OCI-M1 (cell line): ENCODE measurements at regions not wholly inside any gene's neighbourhood (a gene's known extent, or its start where the extent isn't known, plus 50 kb on each side); places are given as distances from the start of the nearest gene placed in this dataset.

Experiments
- DNase-seq: peaks from one replicate; lab custom pipeline; 2025; lab: John Stamatoyannopoulos, UW

DNA sequence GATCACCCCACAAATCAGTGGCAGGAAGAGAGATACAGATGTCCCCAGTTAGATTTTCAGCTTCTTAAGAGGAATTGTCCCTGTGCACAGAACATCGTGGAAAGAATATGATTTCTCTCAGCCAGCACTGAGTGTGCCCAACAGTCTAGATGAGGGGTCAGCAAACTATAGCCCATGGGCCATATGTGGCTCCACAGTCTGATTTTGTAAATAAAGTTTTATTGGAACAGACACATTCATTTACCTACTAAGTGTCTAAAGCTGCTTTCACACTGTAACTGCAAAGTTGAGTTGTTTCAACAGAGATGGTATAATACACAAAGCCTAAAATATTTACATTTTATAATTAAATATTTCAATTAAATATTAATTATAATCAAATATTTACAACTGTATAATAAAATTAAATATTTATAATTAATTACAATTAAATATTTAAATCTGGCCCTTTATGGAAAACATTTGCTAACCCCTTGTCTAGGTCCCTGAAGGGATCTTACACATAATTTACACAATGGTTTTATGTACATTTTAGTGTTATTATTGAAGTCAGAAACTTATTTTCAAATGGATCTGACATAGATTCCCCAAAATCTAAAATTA, 407.6 kb downstream of the PTPRU start:
- no peak for DNase-seq

DNA sequence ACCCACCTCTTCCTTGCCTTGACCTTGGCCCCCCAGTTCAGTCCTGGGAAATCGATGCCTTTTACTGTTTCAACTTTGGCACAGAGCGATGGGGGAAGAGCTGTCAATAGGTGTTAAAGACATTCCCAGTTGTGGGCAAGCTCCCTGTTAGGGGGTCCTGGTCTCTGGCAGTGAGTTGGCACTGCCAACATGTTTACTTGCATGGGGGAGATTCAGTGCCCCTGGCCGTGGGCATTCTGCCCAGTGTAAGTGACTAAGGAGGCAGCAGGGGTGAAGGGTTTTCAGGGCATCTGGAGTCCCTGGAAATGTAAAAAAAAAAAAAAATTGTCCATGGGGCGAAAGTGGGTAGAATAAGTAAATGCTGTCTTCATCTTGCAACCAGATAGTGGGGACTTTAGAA, 407.0 kb downstream of the PTPRU start:
- DNase-seq = no peak

DNA sequence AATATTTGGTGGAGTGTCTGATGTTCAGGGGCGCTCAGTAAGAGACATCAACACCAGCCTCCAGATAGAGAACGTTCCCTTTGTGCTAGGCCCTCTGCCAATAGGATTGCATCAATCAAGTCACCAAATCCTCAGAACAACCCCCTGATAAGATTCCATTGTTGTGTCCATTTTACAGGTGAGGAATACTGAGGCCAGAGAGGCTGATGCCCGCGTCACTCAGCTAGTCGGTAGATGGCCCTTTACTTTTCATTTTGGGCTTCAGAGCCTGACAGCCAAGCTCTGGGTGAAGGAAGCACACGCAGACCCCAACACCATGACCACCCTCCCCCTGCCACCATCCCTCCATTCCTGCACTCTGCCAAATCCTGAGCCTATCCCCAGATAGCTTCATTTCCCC, 406.2 kb downstream of the PTPRU start:
- no peak for DNase-seq

DNA sequence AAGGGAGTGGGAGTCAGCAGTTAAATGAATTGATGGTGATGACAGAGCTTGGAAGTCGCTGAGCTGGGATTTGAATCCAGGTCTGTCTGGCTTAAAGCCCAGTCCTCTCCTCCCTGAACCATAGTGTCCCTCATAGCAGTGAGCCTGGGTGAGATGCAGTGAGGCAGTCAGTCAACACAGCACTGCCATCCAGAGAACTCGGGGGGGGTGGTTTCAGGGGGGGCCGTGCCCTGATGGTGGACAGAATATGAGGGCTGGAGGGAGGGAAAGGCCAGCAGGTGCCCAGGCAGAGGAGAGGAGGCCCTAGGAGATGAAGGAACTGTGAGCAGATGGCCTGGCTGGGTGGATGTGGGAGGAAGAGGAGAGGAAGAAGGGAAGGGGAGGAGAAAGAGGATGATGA, 405.6 kb downstream of the PTPRU start:
- no peak for DNase-seq

DNA sequence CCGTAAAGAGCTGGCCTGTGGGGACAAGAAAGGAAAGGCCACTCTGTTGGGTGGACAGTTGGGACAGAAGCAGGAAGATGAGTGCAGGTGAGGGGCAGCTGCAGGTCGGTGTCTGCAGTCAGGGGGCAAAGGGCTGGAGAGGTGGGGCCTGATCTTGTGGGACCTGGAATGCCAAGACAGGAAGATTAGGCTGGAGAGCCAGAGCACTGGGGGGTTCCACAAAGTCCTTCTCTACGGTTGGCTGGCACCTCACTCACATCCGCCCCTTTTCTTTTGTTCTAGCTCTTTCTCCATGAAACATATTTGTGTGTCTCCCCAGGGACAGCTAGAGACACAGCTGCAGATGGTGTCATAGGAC, 404.1 kb downstream of the PTPRU start:
- DNase-seq = no peak

DNA sequence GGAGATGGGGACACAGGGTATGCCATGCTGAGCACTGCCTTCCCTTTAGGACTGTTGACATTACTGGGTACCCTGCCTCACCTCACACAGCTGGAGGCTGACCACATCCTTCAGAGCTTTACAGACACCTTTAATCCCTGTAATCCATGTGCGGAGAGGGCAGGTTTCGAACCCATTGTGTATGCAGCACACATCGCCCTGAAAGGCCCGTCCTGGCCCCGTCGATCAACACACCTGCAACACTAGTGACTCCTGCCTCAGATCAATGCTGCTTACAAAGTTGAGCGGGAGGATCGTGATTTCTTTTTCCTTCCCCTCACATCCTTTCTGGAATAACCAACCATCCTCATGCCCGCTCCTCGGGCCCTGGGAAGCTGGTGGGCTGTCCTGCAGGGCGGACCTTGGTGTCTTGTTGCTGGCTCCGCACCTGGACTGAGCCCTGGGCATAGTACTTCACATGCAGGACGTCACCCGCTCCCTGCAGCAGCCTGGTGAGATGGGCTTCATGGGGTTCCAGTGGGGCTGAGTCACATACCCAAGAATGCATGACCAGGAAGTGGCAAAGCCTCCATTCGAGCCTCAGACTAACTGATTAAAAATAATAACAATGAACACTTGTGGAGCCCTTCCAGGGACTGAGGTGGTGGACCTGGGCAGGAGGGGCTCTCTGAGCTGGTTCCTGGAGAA, 403.6 kb downstream of the PTPRU start:
- DNase-seq = no peak

DNA sequence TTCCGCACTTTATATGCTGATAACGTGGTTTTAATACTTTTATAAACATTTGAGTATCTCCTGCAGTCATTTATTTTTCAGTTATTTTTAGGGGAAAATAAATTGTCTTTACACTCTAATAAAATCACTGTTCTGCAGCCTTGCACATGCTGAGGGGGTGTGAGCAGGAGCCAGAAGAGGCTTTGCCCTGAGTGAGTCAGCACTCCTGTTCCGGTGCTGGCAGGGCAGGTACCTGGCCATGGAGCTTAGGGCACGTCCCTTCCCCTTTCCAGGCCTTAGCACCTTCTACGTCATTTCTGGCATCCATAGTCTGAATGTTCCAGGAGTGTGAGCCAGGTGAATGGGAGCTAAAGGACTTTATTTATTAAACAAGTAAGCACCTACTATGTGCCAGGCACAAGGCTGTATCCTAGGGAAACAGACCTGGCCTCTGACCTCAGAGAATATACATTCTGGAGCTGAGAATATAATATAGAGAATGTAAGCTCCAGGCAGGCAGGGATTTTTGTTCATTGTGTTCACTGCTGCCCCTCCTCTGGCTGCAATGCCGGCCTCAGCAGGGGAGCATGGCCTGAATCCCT, 402.9 kb downstream of the PTPRU start:
- no peak for DNase-seq

DNA sequence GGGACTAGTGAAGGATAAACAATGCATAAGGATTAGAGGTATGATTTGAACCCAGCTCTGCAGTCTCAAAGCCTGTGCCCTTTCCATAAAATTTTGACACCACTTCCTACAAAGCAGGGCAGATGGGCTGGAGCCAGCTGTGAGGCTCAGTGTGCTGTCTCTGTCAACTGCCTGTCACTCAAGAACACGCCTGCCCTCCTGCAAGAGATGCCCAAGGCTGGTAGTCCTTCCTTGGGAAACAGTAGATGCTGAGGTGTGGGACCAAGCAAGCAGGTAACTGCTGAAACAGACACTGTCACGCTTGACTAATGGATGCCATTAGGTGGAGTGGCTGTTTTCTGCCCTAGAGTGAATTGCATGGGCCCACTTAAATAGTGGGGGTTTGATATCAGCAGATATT, 402.0 kb downstream of the PTPRU start:
- no peak for DNase-seq

DNA sequence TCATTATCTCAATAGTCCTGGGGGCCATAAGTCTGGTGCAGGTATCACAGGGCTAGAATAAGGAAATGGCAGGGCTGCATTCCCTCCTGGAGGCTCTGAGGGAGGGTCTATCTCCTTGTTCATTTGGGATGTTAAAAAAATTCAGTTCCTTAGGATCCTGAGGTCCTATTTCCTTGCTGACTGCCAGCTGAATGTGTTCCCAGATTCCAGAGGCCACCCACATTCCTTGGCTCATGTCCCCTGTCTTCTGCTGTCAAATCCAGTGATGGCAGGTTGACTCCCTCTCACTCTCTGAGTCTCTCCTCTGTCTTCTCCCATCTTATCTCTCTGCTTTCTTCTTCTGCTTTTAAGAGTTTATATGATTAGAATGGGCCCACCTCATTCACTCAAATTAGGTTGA, 400.6 kb downstream of the PTPRU start:
- DNase-seq = no peak

DNA sequence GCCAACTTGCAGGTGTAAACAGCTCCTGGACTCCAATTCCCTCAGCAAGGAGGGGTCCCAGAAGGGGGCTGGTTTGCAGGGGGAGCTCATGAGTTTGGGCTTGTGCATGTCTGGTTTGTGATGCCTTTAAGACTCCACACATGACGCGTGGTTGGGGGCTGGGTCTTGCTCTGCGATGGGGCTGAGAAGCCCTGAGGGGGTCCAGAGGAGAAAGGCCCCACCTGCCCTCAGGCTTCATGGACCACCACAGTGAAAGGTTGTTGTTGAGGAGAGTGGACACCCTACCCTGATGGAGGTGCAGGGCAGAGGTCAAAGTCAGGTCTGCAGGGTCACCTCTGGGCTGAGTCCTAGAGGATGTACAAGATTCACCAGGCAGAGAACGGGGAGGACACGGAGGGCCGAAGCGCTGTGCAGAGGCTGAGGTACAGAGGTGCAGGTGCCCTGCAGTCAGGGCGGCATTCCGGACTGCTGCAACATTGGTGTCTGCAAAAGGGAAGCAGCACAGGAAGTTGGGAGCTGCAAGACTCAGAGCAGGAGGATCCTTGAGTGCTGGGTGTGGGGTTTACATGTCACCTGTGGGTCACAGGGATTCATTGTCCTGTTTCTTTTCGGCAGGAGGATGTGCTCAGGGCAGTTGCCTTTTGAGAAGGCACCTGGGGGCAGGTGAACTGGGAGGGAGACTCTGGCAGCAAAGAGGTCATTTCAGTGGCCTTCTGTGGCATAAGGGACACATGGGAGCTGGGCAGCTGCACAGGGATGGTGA, 399.4 kb downstream of the PTPRU start:
- DNase-seq = no peak

DNA sequence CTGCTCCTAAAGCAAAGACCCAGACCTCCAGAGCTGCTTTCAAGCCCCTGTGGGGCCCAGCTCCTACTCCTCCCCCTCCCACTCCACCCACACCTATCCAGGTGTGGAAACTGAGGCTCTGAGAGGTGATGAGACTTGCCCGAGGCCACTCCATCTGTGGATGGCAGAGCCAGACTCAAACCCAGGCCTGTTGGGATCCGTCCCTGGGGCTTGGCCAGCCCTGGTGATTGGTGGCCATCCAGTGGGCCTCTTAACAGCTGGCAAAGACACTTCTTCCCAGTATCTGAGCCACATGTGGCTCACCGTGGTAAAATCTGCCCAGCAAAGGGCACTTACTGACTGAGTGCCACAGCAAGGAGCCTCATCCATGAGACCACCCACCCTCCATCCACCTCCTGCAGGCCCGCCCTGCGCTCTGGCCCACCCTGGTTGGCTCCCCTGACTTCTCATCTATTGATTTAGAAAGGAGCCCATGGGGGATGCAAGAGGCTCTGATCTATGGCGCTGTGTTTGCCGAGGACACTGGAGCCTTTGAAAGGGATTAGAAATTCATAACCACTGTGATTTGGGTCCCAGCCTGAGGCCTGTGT, 398.5 kb downstream of the PTPRU start:
- DNase-seq = no peak

DNA sequence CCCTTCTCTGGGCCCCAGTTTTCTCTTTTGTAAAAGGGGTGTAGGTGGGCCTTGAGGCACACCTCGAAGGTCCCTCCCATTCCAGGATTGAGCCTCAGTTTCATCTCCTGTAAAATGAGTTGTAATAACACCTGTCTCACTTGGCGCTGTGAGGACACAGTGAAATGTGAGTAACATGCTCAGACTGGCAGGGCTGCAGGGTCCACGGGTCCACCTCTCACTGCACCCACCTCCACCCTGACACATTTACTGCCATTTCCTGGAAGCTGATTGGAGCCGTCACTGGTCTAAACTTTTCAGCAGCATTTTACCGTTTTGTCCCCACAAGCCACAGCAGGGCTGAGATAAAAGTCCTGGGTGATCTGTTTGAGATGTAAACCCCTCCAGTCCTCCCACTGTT, 398.0 kb downstream of the PTPRU start:
- DNase-seq = no peak

DNA sequence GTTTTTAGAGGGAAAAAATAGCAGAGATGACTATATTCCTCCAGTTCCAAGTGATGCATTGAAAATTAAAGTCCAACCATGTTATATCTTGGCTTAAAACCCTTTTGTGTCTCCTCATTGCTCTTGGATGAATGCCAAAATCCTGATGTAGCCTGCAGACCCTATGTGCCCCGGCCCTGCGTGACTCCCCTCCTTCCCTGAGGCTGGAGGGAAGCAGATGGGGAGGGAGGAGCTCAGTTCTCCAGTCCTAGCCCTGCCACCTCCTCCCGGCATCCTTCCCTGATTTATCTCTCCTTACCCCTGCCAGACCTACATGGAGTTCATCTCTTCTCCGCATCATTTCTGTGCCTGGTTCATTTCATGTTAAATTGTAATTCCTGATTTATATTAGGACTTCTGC, 397.4 kb downstream of the PTPRU start:
- no peak for DNase-seq

DNA sequence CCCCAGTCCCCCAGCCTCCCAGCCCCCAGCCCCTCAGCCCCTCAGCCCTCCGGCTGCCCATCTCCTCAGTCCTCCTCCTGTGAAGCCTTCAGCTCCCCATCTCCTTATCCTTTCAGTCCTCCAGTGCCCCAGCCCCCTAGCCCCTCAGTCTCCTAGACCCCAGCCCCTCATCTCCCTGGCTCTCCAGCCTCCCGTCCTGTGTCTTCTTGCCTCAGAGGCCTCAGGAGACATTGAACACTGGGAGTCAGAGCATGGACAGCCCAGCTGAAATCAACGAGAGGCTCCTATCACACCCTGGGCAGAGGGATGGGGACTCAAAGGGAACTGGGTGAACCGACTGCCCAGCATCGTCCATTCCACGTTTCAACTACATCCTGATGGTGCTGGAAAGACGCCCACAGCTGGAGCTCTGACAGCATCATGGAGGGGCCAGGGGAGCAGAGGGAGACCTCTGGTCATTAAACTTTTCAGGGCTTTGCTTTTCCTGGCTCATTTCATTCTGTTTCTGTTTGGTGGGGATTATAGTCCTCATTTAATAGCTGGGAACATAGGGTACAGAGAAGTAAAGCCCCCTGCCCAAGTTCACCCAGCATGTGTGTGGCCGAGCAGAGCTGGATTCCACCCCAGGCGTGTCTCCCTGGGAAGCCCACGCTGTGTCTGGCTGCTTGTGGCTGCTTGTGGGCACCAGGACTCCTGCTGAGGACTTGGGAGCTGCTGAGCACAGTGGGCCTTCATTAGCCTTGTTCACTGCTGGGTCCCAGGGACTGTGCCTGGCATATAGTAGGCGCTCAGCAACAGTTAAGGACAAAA, 396.7 kb downstream of the PTPRU start:
- no peak for DNase-seq

DNA sequence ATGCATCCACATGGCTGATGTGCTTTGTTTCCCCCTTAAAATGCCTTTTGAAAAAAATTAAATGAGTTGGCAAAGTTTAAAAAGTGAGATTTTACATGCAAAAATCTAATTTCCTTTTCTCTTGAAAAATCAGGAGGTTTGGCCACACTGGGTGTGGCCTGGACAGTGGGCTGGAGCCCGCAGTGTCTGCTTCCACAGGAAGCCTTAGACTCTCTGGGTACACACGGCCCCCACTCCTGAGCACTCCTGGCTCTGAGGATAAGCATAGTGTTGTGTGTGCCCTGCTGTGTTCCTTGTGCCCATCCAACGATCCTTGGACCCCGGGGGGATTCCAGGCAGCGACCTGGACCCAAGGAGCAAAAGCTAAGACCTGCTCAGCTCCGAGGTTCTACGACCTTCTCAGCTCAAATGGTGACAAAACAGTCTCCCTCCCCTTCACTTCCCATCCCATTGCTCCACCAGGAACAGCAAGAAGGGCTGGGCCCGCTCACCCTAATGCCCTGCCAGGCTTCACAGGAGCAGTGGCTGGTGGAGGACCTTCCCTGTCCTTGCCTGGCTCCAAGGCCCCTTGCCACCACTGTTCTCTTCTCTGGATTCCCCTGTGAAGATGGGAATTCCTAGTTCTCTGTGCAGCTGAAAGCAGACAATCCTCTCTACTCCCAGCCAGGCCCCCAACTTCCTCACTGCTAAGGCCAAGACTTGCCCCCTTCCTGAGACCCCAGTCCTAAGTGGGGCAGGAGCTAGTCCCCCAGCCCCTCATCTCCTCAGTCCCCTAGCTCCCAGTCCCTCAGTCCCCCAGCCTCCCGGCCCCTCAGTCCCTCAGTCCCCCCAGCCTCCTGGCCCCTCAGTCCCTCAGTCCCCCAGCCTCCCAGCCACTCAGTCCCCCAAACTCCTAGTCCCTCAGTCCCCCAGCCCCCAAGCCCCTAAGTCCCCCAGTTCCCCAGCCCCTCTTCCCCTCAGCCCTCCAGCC, 395.8 kb downstream of the PTPRU start:
- no peak for DNase-seq

DNA sequence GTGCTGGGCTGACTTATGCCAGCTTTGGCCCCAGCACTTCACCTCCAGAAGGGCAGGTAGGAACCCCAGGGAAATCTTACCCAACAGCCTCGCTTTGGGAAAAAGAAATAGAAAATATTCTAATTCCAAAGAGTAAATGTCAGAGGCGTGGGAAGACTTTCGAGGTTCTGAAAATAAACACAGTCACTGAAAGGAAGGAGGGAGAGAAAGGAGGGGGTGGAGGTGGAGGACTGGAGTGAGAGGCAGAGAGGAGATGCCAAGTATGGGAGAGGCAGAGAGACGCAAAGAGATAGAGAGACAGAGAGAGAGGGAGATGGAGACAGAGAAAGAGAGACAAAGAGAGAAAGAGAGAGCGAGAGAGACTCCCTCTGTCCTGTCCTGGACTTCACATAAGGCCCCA, 395.0 kb downstream of the PTPRU start:
- DNase-seq = no peak

DNA sequence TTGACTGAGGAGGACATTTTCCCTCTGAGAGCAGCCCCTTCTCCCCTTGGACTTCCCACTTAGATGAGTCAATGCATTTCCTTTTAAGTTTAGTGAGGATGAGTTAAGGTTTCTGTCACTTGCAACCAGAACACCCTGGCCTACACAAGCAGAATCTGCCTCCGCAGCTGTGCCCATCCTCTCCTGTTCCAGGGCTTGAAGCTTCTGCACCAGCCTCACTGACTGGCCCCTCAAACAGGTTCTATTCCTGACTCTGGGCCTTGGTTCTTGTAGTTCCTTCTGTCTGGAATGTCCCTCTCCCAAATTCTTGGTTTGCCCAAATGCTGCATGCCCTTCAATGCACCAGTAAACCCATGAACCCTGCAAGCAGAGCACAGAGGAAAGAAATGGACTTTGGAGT, 394.4 kb downstream of the PTPRU start:
- DNase-seq = no peak

DNA sequence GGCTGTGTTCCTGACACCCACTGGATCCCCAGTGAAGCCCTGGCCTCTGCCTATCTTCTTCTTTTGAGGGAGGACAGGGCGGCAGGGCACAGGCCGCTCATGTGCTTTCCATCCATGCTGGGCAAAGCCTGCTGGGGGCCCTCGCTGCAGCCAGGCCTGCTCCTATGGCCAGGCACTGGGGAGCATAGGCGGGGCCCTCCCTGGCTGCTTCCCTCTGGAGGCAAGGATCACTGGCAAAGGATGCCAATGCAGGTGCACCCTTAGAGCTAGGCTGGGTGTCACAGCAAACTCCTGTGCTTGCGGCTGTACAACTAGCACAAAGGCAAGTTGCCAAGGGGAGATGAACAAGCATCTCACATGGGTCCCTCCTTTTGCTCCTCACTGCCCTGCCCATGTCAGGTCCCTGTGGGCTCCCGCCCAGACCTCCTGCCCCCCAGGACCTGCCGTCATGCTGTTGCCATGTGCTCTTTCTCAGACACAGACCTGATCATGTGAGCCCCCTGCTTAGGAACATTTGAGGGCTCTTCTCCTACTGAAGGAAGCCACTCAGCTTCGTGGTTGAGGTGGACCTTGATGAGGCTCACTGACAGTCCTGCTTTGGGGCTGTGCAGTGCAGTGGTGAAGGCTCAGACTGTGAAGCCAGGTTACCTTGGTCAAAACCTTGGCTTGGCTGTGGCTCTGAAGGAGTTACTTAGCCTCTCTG, 393.6 kb downstream of the PTPRU start:
- no peak for DNase-seq

DNA sequence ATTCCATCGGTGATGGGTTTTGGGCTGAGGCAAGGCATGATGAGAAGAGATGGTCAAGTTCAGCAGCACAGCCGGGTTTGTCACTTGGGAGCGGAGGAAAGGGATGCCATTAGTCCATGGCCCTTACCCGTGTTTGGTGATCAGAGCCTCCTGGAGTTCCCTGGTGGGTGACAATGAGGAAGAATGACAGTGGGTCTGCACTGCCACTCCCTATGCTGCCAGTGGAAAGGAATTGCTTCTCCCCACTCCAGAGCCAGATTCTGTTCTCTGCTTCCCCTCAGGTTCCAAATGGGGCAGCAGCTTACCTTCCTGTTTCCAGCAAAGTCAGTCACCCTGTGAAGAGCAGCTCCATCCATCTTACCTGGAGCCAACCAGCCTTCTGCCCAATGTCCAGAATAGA, 393.1 kb downstream of the PTPRU start:
- DNase-seq = no peak

DNA sequence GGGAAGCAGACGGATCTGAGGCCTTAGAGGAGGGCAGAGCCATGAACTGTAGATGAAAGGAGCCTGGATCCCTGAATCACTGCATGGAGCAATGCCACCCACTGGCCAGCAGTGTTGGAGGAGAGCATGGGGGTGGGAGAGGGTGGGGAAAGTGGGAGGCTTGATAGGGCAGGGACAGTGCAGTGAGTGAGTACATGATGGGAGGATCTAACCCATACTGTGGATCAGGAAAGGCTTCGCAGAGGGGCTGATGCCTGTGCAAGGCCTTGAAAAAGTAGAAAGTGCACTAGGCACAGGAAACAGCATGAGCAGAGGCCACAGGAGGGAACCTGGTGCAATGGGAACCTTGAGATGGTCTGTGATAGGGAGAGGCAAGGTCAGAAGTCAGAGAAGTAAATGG, 391.9 kb downstream of the PTPRU start:
- DNase-seq = no peak
